Activated CD8-positive, alpha-beta T cell treated with anti-CD3 and anti-CD28 coated beads for 36 hours (primary cell): ENCODE measurements at regions not wholly inside any gene's neighbourhood (a gene's known extent, or its start where the extent isn't known, plus 50 kb on each side); places are given as distances from the start of the nearest gene placed in this dataset.

Source experiments
- ATAC-seq: fragments of 200-7000 bp; cut with Tn5 transposase; one replicate; pipeline ENCODE4 v1.10.0; 2021; ENCODE audit warnings: mild to moderate bottlenecking, moderate library complexity
- CTCF ChIA-PET: fragments of 350-600 bp; sonication (Branson Sonifier 250); formaldehyde crosslinking; loops from one replicate; lab custom pipeline; 2021; ENCODE audit warnings: antibody characterized with exemption; lab: Charles Lee
- POLR2A ChIA-PET: fragments of 350-600 bp; sonication (Branson Sonifier 250); formaldehyde crosslinking; loops from one replicate; lab custom pipeline; 2021; ENCODE audit warnings: antibody characterized with exemption; lab: Charles Lee
- DNase-seq: peaks from one replicate; pipeline ENCODE4 v3.0.0-alpha.2; 2020
- H3K27ac Mint-ChIP-seq: one replicate; pipeline ENCODE4 v1.8.0; 2021; ENCODE audit warnings: mild to moderate bottlenecking, mixed read lengths
- H3K27me3 Mint-ChIP-seq: one replicate; pipeline ENCODE4 v1.8.0; 2021; ENCODE audit warnings: mixed read lengths
- H3K36me3 Mint-ChIP-seq: one replicate; pipeline ENCODE4 v1.8.0; 2021; ENCODE audit warnings: low read depth, mixed read lengths
- H3K4me1 Mint-ChIP-seq: one replicate; pipeline ENCODE4 v1.8.0; 2021; ENCODE audit warnings: low read depth, mixed read lengths
- H3K4me3 Mint-ChIP-seq: one replicate; pipeline ENCODE4 v1.8.0; 2021; ENCODE audit warnings: mild to moderate bottlenecking, moderate library complexity, mixed read lengths
- H3K9me3 Mint-ChIP-seq: one replicate; pipeline ENCODE4 v1.8.0; 2021; ENCODE audit warnings: mixed read lengths
- intact Hi-C: fragments of 100-400 bp; cut with micrococcal nuclease; formaldehyde crosslinking; loops from one replicate; pipeline ENCODE4 v1.10.0; 2022
- TF ChIP-seq, protein P1 (sequence below): fragments of 200-600 bp; IDR thresholded peaks from one replicate; pipeline ENCODE4 v1.8.0; 2022; ENCODE audit warnings: antibody characterized with exemption, mild to moderate bottlenecking

DNA sequence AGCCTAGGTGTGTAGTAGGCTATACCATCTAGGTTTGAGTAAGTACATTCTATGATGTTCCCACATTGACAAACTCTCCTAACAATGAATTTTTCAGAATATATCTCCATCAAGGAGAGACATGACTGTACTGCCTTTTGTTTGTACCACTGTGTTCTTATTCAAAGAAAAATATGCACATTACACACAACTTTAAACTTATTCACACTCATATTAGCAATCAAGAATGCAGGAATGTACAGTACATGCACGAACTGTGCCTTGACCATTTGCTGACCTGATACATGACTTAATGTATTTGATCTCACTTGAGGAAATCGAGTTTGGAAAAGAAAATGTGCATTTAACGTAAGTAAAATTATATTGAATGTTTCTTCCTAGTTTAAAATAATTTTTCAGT lies 525.1 kb upstream of the AGA start:
- no peak overlapping the region for H3K27ac Mint-ChIP-seq
- intact Hi-C loops = no loop called here
- no peak overlapping the region for H3K4me3 Mint-ChIP-seq
- ChIA-PET POLR2A (no interaction called here), CTCF (no interaction called here)
- H3K9me3 Mint-ChIP-seq = no peaks in the 10 kb centered on the region
- DNase-seq (no peak), ATAC-seq (no peak)
- H3K4me1 Mint-ChIP-seq = no peaks in the 10 kb centered on the region
- TF ChIP-seq, protein P1, sequence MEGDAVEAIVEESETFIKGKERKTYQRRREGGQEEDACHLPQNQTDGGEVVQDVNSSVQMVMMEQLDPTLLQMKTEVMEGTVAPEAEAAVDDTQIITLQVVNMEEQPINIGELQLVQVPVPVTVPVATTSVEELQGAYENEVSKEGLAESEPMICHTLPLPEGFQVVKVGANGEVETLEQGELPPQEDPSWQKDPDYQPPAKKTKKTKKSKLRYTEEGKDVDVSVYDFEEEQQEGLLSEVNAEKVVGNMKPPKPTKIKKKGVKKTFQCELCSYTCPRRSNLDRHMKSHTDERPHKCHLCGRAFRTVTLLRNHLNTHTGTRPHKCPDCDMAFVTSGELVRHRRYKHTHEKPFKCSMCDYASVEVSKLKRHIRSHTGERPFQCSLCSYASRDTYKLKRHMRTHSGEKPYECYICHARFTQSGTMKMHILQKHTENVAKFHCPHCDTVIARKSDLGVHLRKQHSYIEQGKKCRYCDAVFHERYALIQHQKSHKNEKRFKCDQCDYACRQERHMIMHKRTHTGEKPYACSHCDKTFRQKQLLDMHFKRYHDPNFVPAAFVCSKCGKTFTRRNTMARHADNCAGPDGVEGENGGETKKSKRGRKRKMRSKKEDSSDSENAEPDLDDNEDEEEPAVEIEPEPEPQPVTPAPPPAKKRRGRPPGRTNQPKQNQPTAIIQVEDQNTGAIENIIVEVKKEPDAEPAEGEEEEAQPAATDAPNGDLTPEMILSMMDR = no peak
- no peaks in the 10 kb centered on the region for H3K27me3 Mint-ChIP-seq
- no peaks in the 10 kb centered on the region for H3K36me3 Mint-ChIP-seq

DNA sequence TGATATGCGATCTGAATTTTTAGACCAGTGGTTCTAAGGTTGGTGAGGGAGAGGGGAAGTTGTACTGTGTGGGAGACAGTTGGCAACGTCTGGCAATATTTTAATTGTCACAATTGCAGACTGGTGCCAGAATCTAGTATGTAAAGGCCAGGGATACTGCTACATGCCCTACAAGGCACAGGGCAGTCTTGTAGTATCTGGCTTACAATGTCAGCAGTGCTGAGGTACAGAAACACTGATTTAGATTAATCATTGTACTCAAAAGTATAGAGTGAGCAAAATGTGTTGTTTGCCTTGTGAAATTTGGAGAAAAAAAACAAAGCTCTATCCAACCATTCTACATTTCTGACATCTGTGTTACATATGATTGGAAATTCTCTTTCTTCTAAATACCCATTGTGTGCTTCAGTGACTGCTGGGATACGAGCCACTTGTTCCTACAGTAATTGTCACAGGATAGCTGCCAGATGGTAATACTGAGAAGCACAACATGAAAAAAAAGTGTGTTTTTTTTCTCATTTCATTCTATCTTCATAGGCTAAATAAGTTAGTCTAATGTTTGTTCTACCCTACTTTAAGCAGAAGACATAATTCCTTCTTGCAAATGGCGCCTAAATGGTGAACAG lies 526.7 kb upstream of the AGA start:
- Mint-ChIP-seq H3K36me3 (no peaks in the 10 kb centered on the region), H3K27me3 (no peaks in the 10 kb centered on the region), H3K4me1 (no peaks in the 10 kb centered on the region), H3K9me3 (no peaks in the 10 kb centered on the region), H3K27ac (no peak overlapping the region), H3K4me3 (no peak overlapping the region)
- no peak for ATAC-seq
- TF ChIP-seq, protein P1 = no peak
- CTCF ChIA-PET = no interaction called here
- DNase-seq = no peak
- POLR2A ChIA-PET = no interaction called here
- intact Hi-C loops = no loop called here

DNA sequence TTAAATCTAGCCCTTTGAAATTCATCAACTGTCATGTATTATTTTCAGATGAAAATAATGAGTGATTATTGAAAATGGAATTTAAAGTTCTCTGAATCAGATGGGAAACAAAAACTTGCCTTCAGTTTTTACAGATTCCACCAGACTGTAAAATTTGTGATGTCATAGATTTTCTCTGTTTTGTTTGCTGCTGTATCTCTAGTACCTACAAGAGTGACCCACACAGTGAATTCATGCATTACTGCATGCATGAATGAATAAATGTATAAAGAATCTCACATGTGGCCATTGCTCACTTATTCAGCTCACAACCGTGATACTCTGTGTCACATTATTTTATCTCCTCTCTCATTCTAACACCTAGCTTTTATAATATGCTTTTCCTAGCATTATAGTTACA lies 532.2 kb upstream of the AGA start:
- TF ChIP-seq, protein P1 = no peak
- Mint-ChIP-seq H3K4me1 (no peaks in the 10 kb centered on the region), H3K9me3 (no peaks in the 10 kb centered on the region), H3K27ac (no peak overlapping the region), H3K36me3 (no peaks in the 10 kb centered on the region), H3K4me3 (no peak overlapping the region), H3K27me3 (no peaks in the 10 kb centered on the region)
- POLR2A ChIA-PET = no interaction called here
- ATAC-seq (no peak), DNase-seq (no peak)
- intact Hi-C loops = no loop called here
- CTCF ChIA-PET = no interaction called here

DNA sequence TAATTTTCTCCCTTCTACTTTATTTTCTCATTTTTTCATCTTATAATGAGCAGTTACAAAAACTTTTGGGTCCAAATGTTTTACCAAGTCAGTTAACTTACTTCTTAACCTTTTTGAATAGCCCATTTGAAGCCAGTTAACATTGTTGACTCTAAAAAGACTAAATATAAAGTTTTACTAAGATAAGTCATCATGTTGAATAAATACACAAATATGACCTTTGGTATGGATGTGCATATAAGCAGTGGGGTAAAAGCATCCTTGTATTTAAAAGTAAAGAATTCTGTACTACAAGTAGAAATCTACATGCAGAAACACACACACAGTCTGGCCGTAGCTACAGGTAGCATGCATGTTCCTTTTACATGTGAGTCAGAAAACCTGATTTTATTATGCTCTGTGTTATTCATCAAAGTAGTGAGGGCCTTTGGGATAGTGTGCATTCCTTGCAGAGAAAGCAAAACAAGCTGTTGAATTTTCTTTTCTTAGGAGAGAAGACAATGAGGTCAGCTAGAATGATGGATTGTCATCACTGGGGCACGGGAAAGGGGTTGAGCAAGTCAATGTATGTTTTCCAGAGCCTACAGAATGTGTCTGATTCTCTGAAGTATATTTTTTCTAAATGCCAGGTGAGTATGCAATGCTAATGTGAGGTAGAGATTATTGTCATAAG lies 533.2 kb upstream of the AGA start:
- Mint-ChIP-seq H3K36me3 (no peaks in the 10 kb centered on the region), H3K27ac (no peak overlapping the region), H3K4me1 (no peaks in the 10 kb centered on the region), H3K27me3 (no peaks in the 10 kb centered on the region), H3K9me3 (no peaks in the 10 kb centered on the region), H3K4me3 (no peak overlapping the region)
- ATAC-seq (no peak), DNase-seq (no peak)
- CTCF ChIA-PET = interaction anchor here (0.6 kb wide), 1 partner anchor 22 kb away, joined by 3 read pairs; no protein-coding TSS in a partner anchor
- POLR2A ChIA-PET = no interaction called here
- intact Hi-C loops = no loop called here
- TF ChIP-seq, protein P1 = no peak

- H3K4me1 Mint-ChIP-seq = no peaks in the 10 kb centered on the region
- DNase-seq (no peak), ATAC-seq (no peak)
- no peak overlapping the region for H3K27ac Mint-ChIP-seq
- CTCF ChIA-PET = no interaction called here
- H3K4me3 Mint-ChIP-seq = no peak overlapping the region
- intact Hi-C loops = no loop called here
- POLR2A ChIA-PET = no interaction called here
- TF ChIP-seq, protein P1 = no peak
- no peaks in the 10 kb centered on the region for H3K9me3 Mint-ChIP-seq
- no peaks in the 10 kb centered on the region for H3K27me3 Mint-ChIP-seq
- H3K36me3 Mint-ChIP-seq = no peaks in the 10 kb centered on the region
Observed at GRCh38 chr4:177986236-177986635, 544.0 kb upstream of the AGA start.
